ENCODE measurements at regions not wholly inside any gene's neighbourhood (a gene's known extent, or its start where the extent isn't known, plus 50 kb on each side); places are given as distances from the start of the nearest gene placed in this dataset.

DNA sequence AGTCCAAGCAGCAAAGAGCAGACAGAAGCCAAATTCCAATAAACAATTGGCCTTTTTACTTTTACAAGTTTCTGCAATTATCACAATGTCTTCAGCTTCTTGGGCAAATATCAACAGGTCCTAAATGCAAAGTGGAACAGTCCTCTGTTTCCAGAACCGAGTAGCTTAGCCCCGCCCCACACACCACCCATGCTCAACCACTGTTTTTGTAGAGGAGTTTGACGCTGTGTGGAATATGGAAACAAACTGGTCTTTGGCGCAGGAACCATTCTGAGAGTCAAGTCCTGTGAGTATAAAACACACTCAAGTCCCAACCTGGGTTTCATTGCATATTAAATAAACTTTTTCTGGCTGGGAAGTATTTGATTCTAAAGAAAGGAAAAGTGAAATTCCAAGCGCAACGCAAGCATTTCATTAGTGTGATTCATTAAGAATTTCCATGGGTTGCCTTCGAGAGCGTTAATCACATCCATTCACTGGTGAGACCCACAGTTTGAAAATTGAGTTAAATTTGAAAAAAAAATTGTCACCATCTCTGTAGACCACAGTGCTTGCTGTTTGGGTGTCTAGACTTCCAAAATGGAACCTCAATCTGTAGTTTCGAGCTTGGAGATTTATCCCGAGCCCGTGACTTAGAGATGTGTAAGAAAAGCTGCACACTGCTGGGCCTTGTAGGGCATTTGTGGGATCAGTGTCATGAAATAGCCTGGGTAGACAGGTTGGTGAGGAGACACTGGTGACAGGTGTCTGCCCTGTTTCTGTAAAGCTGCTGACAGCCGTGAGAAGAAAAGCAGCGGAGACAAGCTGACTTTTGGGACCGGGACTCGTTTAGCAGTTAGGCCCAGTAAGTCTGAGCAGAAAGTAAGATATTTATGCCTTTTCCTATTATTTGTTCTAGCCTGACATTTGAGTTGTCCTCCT, 96.1 kb downstream of the DAD1 start:
- TF ChIP-seq POLR2AphosphoS5 (IDR thresholded peaks at IDR 0.05; ENCODE audit: low read depth, low read length) (no peak), TAF1 (IDR thresholded peaks at IDR 0.05; ENCODE audit: borderline replicate concordance, insufficient read depth, low read length) (no peak), SIN3A (IDR thresholded peaks at IDR 0.05; ENCODE audit: borderline replicate concordance, insufficient read depth, low read length) (no peak), FOXP2 (optimal IDR thresholded peaks at IDR 0.05; ENCODE audit: borderline replicate concordance, extremely low read depth, extremely low read length, insufficient read depth) (no peak)
- TF ChIP-seq, protein P1, sequence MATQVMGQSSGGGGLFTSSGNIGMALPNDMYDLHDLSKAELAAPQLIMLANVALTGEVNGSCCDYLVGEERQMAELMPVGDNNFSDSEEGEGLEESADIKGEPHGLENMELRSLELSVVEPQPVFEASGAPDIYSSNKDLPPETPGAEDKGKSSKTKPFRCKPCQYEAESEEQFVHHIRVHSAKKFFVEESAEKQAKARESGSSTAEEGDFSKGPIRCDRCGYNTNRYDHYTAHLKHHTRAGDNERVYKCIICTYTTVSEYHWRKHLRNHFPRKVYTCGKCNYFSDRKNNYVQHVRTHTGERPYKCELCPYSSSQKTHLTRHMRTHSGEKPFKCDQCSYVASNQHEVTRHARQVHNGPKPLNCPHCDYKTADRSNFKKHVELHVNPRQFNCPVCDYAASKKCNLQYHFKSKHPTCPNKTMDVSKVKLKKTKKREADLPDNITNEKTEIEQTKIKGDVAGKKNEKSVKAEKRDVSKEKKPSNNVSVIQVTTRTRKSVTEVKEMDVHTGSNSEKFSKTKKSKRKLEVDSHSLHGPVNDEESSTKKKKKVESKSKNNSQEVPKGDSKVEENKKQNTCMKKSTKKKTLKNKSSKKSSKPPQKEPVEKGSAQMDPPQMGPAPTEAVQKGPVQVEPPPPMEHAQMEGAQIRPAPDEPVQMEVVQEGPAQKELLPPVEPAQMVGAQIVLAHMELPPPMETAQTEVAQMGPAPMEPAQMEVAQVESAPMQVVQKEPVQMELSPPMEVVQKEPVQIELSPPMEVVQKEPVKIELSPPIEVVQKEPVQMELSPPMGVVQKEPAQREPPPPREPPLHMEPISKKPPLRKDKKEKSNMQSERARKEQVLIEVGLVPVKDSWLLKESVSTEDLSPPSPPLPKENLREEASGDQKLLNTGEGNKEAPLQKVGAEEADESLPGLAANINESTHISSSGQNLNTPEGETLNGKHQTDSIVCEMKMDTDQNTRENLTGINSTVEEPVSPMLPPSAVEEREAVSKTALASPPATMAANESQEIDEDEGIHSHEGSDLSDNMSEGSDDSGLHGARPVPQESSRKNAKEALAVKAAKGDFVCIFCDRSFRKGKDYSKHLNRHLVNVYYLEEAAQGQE (IDR thresholded peaks at IDR 0.05; ENCODE audit: insufficient read depth in 1 of 2, low read depth in 2 of 2, low read length in 2 of 2) = no peak

- TF ChIP-seq, protein P1 (IDR thresholded peaks at IDR 0.05; ENCODE audit: insufficient read depth in 1 of 2, low read depth in 2 of 2, low read length in 2 of 2) = no peak
- no peak for TF ChIP-seq TAF1 (IDR thresholded peaks at IDR 0.05; ENCODE audit: borderline replicate concordance, insufficient read depth, low read length)
- TF ChIP-seq FOXP2 (optimal IDR thresholded peaks at IDR 0.05; ENCODE audit: borderline replicate concordance, extremely low read depth, extremely low read length, insufficient read depth) = no peak
- no peak for TF ChIP-seq POLR2AphosphoS5 (IDR thresholded peaks at IDR 0.05; ENCODE audit: low read depth, low read length)
Measured at GRCh38 chr14:22491683-22492621, 97.1 kb downstream of the DAD1 start.

- no peak for TF ChIP-seq SIN3A (IDR thresholded peaks at IDR 0.05; ENCODE audit: borderline replicate concordance, insufficient read depth, low read length)
- no peak for TF ChIP-seq TAF1 (IDR thresholded peaks at IDR 0.05; ENCODE audit: borderline replicate concordance, insufficient read depth, low read length)
Measured at GRCh38 chr14:22489957-22490950, 98.8 kb downstream of the DAD1 start.

GRCh38 chr14:22489244-22489545, 99.8 kb downstream of the DAD1 start:
- TF ChIP-seq FOXP2 (optimal IDR thresholded peaks at IDR 0.05; ENCODE audit: borderline replicate concordance, extremely low read depth, extremely low read length, insufficient read depth) = no peak
- TF ChIP-seq POLR2AphosphoS5 (IDR thresholded peaks at IDR 0.05; ENCODE audit: low read depth, low read length) = no peak
- TF ChIP-seq, protein P1 (IDR thresholded peaks at IDR 0.05; ENCODE audit: insufficient read depth in 1 of 2, low read depth in 2 of 2, low read length in 2 of 2) = no peak
- no peak for TF ChIP-seq TAF1 (IDR thresholded peaks at IDR 0.05; ENCODE audit: borderline replicate concordance, insufficient read depth, low read length)
- TF ChIP-seq SIN3A (IDR thresholded peaks at IDR 0.05; ENCODE audit: borderline replicate concordance, insufficient read depth, low read length) = no peak

Measured in PFSK-1 (cell line).